ENCODE measurements at regions not wholly inside any gene's neighbourhood (a gene's known extent, or its start where the extent isn't known, plus 50 kb on each side); places are given as distances from the start of the nearest gene placed in this dataset.

GRCh38 chr7:84399661-84400060 lies 205.1 kb upstream of the SEMA3A start:
- TF ChIP-seq FOXP2 (optimal IDR thresholded peaks at IDR 0.05; ENCODE audit: borderline replicate concordance, extremely low read depth, extremely low read length, insufficient read depth) (no peak), SIN3A (IDR thresholded peaks at IDR 0.05; ENCODE audit: borderline replicate concordance, insufficient read depth, low read length) (no peak)

GRCh38 chr7:84394219-84394618 lies 199.6 kb upstream of the SEMA3A start:
- TF ChIP-seq, protein P1, sequence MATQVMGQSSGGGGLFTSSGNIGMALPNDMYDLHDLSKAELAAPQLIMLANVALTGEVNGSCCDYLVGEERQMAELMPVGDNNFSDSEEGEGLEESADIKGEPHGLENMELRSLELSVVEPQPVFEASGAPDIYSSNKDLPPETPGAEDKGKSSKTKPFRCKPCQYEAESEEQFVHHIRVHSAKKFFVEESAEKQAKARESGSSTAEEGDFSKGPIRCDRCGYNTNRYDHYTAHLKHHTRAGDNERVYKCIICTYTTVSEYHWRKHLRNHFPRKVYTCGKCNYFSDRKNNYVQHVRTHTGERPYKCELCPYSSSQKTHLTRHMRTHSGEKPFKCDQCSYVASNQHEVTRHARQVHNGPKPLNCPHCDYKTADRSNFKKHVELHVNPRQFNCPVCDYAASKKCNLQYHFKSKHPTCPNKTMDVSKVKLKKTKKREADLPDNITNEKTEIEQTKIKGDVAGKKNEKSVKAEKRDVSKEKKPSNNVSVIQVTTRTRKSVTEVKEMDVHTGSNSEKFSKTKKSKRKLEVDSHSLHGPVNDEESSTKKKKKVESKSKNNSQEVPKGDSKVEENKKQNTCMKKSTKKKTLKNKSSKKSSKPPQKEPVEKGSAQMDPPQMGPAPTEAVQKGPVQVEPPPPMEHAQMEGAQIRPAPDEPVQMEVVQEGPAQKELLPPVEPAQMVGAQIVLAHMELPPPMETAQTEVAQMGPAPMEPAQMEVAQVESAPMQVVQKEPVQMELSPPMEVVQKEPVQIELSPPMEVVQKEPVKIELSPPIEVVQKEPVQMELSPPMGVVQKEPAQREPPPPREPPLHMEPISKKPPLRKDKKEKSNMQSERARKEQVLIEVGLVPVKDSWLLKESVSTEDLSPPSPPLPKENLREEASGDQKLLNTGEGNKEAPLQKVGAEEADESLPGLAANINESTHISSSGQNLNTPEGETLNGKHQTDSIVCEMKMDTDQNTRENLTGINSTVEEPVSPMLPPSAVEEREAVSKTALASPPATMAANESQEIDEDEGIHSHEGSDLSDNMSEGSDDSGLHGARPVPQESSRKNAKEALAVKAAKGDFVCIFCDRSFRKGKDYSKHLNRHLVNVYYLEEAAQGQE (IDR thresholded peaks at IDR 0.05; ENCODE audit: insufficient read depth in 1 of 2, low read depth in 2 of 2, low read length in 2 of 2) = no peak
- TF ChIP-seq POLR2AphosphoS5 (IDR thresholded peaks at IDR 0.05; ENCODE audit: low read depth, low read length) (no peak), SIN3A (IDR thresholded peaks at IDR 0.05; ENCODE audit: borderline replicate concordance, insufficient read depth, low read length) (no peak), FOXP2 (optimal IDR thresholded peaks at IDR 0.05; ENCODE audit: borderline replicate concordance, extremely low read depth, extremely low read length, insufficient read depth) (no peak), TAF1 (IDR thresholded peaks at IDR 0.05; ENCODE audit: borderline replicate concordance, insufficient read depth, low read length) (no peak)

GRCh38 chr7:84393786-84394185 lies 199.2 kb upstream of the SEMA3A start:
- TF ChIP-seq POLR2AphosphoS5 (IDR thresholded peaks at IDR 0.05; ENCODE audit: low read depth, low read length) (no peak), SIN3A (IDR thresholded peaks at IDR 0.05; ENCODE audit: borderline replicate concordance, insufficient read depth, low read length) (no peak), FOXP2 (optimal IDR thresholded peaks at IDR 0.05; ENCODE audit: borderline replicate concordance, extremely low read depth, extremely low read length, insufficient read depth) (no peak), TAF1 (IDR thresholded peaks at IDR 0.05; ENCODE audit: borderline replicate concordance, insufficient read depth, low read length) (no peak)
- TF ChIP-seq, protein P1 (IDR thresholded peaks at IDR 0.05; ENCODE audit: insufficient read depth in 1 of 2, low read depth in 2 of 2, low read length in 2 of 2) = no peak

GRCh38 chr7:84390845-84391244 lies 196.3 kb upstream of the SEMA3A start:
- TF ChIP-seq SIN3A (IDR thresholded peaks at IDR 0.05; ENCODE audit: borderline replicate concordance, insufficient read depth, low read length) (no peak), TAF1 (IDR thresholded peaks at IDR 0.05; ENCODE audit: borderline replicate concordance, insufficient read depth, low read length) (no peak), FOXP2 (optimal IDR thresholded peaks at IDR 0.05; ENCODE audit: borderline replicate concordance, extremely low read depth, extremely low read length, insufficient read depth) (no peak), POLR2AphosphoS5 (IDR thresholded peaks at IDR 0.05; ENCODE audit: low read depth, low read length) (no peak)
- TF ChIP-seq, protein P1 (IDR thresholded peaks at IDR 0.05; ENCODE audit: insufficient read depth in 1 of 2, low read depth in 2 of 2, low read length in 2 of 2) = no peak

DNA sequence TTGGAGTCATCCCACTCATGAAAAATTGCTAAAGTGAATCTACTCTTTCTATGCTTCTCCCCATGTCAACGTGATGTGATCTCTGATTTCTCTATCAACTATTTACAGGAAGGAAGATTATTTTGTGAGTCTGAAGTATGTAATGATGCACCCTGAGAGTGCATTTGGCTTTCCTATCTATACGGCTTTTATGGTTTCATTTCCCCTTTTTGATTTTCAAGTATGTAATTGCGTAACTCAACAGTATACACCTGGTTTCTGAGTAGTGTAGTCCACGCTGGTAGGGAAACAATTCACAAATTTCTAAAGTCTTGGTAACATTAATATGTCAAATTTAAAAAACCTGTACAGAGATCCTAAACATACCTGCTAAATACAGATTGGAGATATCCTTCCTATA lies 194.7 kb upstream of the SEMA3A start:
- TF ChIP-seq TAF1 (IDR thresholded peaks at IDR 0.05; ENCODE audit: borderline replicate concordance, insufficient read depth, low read length) = no peak
- no peak for TF ChIP-seq POLR2AphosphoS5 (IDR thresholded peaks at IDR 0.05; ENCODE audit: low read depth, low read length)
- TF ChIP-seq, protein P1 (IDR thresholded peaks at IDR 0.05; ENCODE audit: insufficient read depth in 1 of 2, low read depth in 2 of 2, low read length in 2 of 2) = no peak
- TF ChIP-seq FOXP2 (optimal IDR thresholded peaks at IDR 0.05; ENCODE audit: borderline replicate concordance, extremely low read depth, extremely low read length, insufficient read depth) = no peak
- TF ChIP-seq SIN3A (IDR thresholded peaks at IDR 0.05; ENCODE audit: borderline replicate concordance, insufficient read depth, low read length) = no peak

All from PFSK-1 (cell line).